Liver (tissue), 3 donors: ENCODE measurements at regions not wholly inside any gene's neighbourhood (a gene's known extent, or its start where the extent isn't known, plus 50 kb on each side); places are given as distances from the start of the nearest gene placed in this dataset.

Experiments
- EGR1 ChIP-seq, 2 donors: IDR thresholded peaks; 2 replicates each; pipeline ENCODE4 v1.6.1; 2016 to 2018; ENCODE audit warnings: antibody characterized with exemption in 2 of 2, low read depth in 2 of 2
- TAF1 ChIP-seq: conservative IDR thresholded peaks from 2 replicates; pipeline ENCODE4 v1.6.1; 2016; ENCODE audit warnings: antibody characterized with exemption, mild to moderate bottlenecking
- YY1 ChIP-seq: IDR thresholded peaks from 2 replicates; pipeline ENCODE4 v1.6.1; 2016; ENCODE audit warnings: antibody characterized with exemption, mild to moderate bottlenecking
- TF ChIP-seq, protein P1 (sequence below): fragments of 150-350 bp; IDR thresholded peaks from 2 replicates; pipeline ENCODE4 v1.5.1; 2017; ENCODE audit warnings: improper control_type of control experiment, low read depth, low read length; ENCODE audit not compliant: missing input control
- donor health status: healthy.
- donor health status: healthy.

GRCh38 chr12:100681074-100681473 is 107.6 kb downstream of the GAS2L3 start:
- TF ChIP-seq TAF1, result no peak
- TF ChIP-seq, protein P1, sequence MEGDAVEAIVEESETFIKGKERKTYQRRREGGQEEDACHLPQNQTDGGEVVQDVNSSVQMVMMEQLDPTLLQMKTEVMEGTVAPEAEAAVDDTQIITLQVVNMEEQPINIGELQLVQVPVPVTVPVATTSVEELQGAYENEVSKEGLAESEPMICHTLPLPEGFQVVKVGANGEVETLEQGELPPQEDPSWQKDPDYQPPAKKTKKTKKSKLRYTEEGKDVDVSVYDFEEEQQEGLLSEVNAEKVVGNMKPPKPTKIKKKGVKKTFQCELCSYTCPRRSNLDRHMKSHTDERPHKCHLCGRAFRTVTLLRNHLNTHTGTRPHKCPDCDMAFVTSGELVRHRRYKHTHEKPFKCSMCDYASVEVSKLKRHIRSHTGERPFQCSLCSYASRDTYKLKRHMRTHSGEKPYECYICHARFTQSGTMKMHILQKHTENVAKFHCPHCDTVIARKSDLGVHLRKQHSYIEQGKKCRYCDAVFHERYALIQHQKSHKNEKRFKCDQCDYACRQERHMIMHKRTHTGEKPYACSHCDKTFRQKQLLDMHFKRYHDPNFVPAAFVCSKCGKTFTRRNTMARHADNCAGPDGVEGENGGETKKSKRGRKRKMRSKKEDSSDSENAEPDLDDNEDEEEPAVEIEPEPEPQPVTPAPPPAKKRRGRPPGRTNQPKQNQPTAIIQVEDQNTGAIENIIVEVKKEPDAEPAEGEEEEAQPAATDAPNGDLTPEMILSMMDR, result no peak
- TF ChIP-seq YY1, result no peak
- TF ChIP-seq EGR1 (IDR thresholded peaks at IDR 0.05; ENCODE audit: low read depth in 2 of 2), result no peak
